Heart right ventricle (tissue), 16 donors: ENCODE measurements at regions not wholly inside any gene's neighbourhood (a gene's known extent, or its start where the extent isn't known, plus 50 kb on each side); places are given as distances from the start of the nearest gene placed in this dataset.

Source experiments
- ATAC-seq, 8 donors: fragments of 200-7000 bp; cut with Tn5 transposase; one replicate each; pipeline ENCODE4 v1.9.1; 2020; ENCODE audit warnings: mild to moderate bottlenecking in 8 of 8, moderate library complexity in 8 of 8, moderate number of reproducible peaks in 1 of 8
- DNase-seq, 2 donors: peaks; one replicate each; pipeline ENCODE4 v3.0.0-alpha.2; 2020
- H3K27ac ChIP-seq, 10 donors: fragments of 200-600 bp; sonication (generic) in 2 of 10; one replicate each; pipeline versions ENCODE4 v1.5.0 to v1.8.0; 2020 to 2022; ENCODE audit warnings: mild to moderate bottlenecking in 3 of 10
- H3K27me3 ChIP-seq, 7 donors: fragments of 200-600 bp; one replicate each; pipeline ENCODE4 v1.8.0; 2021 to 2022; ENCODE audit warnings: mild to moderate bottlenecking in 2 of 7
- H3K36me3 ChIP-seq, 9 donors: fragments of 200-600 bp; sonication (generic) in 1 of 9; one replicate each; pipeline versions ENCODE4 v1.5.0 to v1.8.0; 2020 to 2022; ENCODE audit warnings: mild to moderate bottlenecking in 2 of 9
- H3K4me1 ChIP-seq, 9 donors: fragments of 200-600 bp; sonication (generic) in 1 of 9; one replicate each; pipeline versions ENCODE4 v1.5.0 to v1.8.0; 2020 to 2022; ENCODE audit warnings: mild to moderate bottlenecking in 4 of 9
- H3K4me3 ChIP-seq, 10 donors: fragments of 200-600 bp; sonication (generic) in 2 of 10; one replicate each; pipeline versions ENCODE4 v1.5.0 to v1.8.0; 2020 to 2022; ENCODE audit warnings: mild to moderate bottlenecking in 7 of 10, moderate library complexity in 2 of 10
- H3K9me3 ChIP-seq, 11 donors: fragments of 200-600 bp in 10 of 11; sonication (generic) in 2 of 11; one replicate each; pipeline versions ENCODE4 v1.5.0 to v1.8.0; 2013 to 2022; ENCODE audit warnings: mild to moderate bottlenecking in 2 of 11, control low read depth in 1 of 11, moderate library complexity in 1 of 11
- WGBS, 2 donors: extraction: QIAGEN DNeasy Blood & Tissue Kit; methylation state at CpG; one replicate each; pipeline ENCODE4 v1.1.7; 2013; ENCODE audit warnings: inconsistent platforms in 1 of 2; 5-methylcytosine and 5-hydroxymethylcytosine counted together
- intact Hi-C, 10 donors: fragments of 100-400 bp; cut with DNase I; formaldehyde crosslinking; loops; one replicate each; pipeline versions ENCODE4 v1.11.1 to v1.14.2; 2022
- TF ChIP-seq, protein P1 (sequence below), 9 donors: fragments of 200-600 bp; sonication (generic) in 2 of 9; IDR thresholded peaks; one replicate each; pipeline versions ENCODE4 v1.5.0 to v1.8.0; 2021 to 2022; ENCODE audit warnings: antibody characterized with exemption in 9 of 9, mild to moderate bottlenecking in 5 of 9, moderate library complexity in 1 of 9
- donor health status: Arrhythmogenic right ventricular cardiomyopathy.
- donor health status: ischemic (EF 13 %, LVEDD 7.1; RV severe dilation, severe dysfunction).
- donor health status: healthy with polysubstance abuse.
- donor health status: DM: no; HTN: yes; CAD: no.
- donor health status: DM: no; HTN: no; CAD: no.
- donor health status: ischemic (EF 25% LVEDD 6.9; RV normal size, moderate dysfunction).
- donor health status: ischemic (EF 25% LVEDD 5.7; RV mildly dilated, moderate dysfunction).
- donor health status: healthy.
- donor health status: DM: yes; HTN: yes; CAD: no.
- donor health status: Ischemic cardiomyopathy.
- donor health status: ischemic (EF 35%, LVEDD 5.7; RV mildly dilated, moderate dysfunction).
- donor health status: nonischemic (EF 11% LVEDD 7.7; RV severe dilation, severe dysfunction).
- donor health status: DM: yes; HTN: yes; CAD: no.
- donor health status: PGD.
- donor health status: ischemic (EF 29% LVEDD 5.4; RV normal size, mild dysfunction).
- donor health status: nonischemic (EF 23%, LVEDD 6.1; RV moderate dilation, normal function).

DNA sequence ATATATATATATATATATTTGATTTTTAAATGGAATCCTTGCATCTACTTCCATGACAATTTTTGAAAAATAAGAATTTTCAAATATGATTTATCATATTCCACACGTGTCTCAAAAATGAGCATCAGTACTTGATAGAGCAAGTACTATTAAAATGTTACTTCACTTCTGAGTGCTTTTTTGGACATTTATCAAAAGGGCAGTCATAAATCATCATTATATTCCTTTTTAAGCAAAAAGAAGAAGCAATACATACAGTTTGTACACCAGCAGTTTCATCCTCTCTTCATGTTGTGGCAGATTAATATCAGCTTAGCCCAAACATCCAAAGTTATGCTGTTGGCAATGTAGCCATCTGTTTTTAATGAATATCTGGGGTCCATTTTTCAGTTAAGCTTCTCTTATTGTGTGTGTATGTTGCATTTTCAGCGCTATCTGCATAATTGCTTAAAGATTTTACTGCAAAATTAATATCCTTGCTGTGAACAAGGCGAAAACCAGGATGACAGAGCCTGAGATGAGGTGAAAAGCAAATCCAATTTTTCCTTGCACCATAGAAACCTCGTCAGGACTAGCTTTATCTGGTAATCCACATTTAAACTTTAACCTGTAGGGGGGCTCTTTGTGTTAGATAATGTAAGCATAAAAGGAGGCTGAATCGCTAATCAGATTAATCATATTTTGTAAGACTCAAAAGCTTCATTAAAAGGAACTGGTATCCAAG lies 604.9 kb upstream of the AGTR1 start:
- TF ChIP-seq, protein P1, sequence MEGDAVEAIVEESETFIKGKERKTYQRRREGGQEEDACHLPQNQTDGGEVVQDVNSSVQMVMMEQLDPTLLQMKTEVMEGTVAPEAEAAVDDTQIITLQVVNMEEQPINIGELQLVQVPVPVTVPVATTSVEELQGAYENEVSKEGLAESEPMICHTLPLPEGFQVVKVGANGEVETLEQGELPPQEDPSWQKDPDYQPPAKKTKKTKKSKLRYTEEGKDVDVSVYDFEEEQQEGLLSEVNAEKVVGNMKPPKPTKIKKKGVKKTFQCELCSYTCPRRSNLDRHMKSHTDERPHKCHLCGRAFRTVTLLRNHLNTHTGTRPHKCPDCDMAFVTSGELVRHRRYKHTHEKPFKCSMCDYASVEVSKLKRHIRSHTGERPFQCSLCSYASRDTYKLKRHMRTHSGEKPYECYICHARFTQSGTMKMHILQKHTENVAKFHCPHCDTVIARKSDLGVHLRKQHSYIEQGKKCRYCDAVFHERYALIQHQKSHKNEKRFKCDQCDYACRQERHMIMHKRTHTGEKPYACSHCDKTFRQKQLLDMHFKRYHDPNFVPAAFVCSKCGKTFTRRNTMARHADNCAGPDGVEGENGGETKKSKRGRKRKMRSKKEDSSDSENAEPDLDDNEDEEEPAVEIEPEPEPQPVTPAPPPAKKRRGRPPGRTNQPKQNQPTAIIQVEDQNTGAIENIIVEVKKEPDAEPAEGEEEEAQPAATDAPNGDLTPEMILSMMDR (IDR thresholded peaks at IDR 0.05), result no peak
- Histone ChIP-seq H3K27ac (no peak overlapping the region), H3K4me1 (no peaks in the 10 kb centered on the region), H3K27me3 (no peaks in the 10 kb centered on the region), H3K36me3 (no peaks in the 10 kb centered on the region), H3K9me3 (no peaks in the 10 kb centered on the region), H3K4me3 (no peak overlapping the region)
- 69 to 70% methylated on average over 5 of the region's 5 CpGs for WGBS, 2 donors
- DNase-seq (no peak), ATAC-seq (no peak)
- intact Hi-C loops, result no loop called here

DNA sequence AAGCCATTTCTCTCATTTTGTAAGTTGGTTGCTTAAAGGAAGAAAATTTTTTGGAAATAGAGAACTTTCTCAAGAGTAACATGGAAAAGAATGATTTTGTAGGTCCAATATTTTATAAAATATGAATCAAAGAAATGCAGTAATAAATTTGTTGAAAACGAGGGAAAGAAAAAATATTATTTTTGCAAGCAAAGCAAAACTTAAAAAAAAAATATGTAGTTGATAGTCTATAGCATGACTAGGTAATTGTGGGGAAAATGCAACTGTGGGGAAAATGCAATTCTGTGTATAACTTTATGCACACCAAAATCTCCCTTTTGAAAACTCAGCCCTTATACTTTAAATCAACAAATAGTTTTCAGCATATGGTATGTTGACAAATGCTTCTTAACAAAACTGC lies 604.0 kb upstream of the AGTR1 start:
- no peaks in the 10 kb centered on the region for H3K36me3 ChIP-seq
- DNase-seq (no peak), ATAC-seq (no peak)
- intact Hi-C loops, result no loop called here
- H3K4me1 ChIP-seq, result no peaks in the 10 kb centered on the region
- H3K4me3 ChIP-seq, result no peak overlapping the region
- no peaks in the 10 kb centered on the region for H3K9me3 ChIP-seq
- WGBS, 2 donors, result 50 to 60% methylated on average over 1 of the region's 1 CpG
- no peaks in the 10 kb centered on the region for H3K27me3 ChIP-seq
- H3K27ac ChIP-seq, result no peak overlapping the region
- TF ChIP-seq, protein P1 (IDR thresholded peaks at IDR 0.05), result no peak

GRCh38 chr3:148095962-148096361 lies 601.7 kb upstream of the AGTR1 start:
- DNase-seq (no peak), ATAC-seq (no peak)
- WGBS, 2 donors, result 58% methylated on average over 5 of the region's 5 CpGs
- H3K9me3 ChIP-seq, result no peaks in the 10 kb centered on the region
- TF ChIP-seq, protein P1 (IDR thresholded peaks at IDR 0.05), result no peak
- intact Hi-C loops, result no loop called here
- H3K4me3 ChIP-seq, result no peak overlapping the region
- H3K36me3 ChIP-seq, result no peaks in the 10 kb centered on the region
- H3K27ac ChIP-seq, result no peak overlapping the region
- no peaks in the 10 kb centered on the region for H3K4me1 ChIP-seq
- no peaks in the 10 kb centered on the region for H3K27me3 ChIP-seq

DNA sequence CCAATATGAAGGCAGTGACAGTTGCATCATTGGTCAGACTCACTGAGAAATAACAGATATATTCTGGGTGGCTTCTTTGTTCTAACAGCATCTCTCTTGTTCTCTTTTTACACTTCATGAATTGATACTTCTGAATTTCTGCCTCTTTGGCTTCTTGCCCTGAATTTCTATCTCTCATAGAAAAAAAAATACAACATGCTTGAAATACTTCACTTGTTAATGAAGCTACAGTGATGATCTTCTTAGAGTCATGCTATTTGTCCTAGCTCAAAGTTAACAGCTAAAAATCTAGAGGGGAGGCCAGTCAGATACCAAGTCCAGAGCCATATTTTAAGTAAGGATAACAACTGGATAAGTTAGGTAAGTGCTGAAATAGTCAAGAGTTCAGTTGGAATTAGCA lies 597.2 kb upstream of the AGTR1 start:
- Histone ChIP-seq H3K4me3 (no peak overlapping the region), H3K27me3 (no peaks in the 10 kb centered on the region), H3K9me3 (no peaks in the 10 kb centered on the region), H3K36me3 (no peaks in the 10 kb centered on the region), H3K4me1 (no peaks in the 10 kb centered on the region), H3K27ac (no peak overlapping the region)
- no peak for ATAC-seq
- intact Hi-C loops, result no loop called here
- no peak for DNase-seq
- TF ChIP-seq, protein P1 (IDR thresholded peaks at IDR 0.05), result no peak
